ENCODE measurements at regions not wholly inside any gene's neighbourhood (a gene's known extent, or its start where the extent isn't known, plus 50 kb on each side); places are given as distances from the start of the nearest gene placed in this dataset.

GRCh38 chr7:36014961-36015360 lies 138.1 kb upstream of the EEPD1 start:
- intact Hi-C loops (cut with micrococcal nuclease; ENCODE audit: unreplicated experiment): no loop called here
- POLR2A ChIA-PET: no interaction called here

GRCh38 chr7:36015733-36016132 lies 137.3 kb upstream of the EEPD1 start:
- Histone ChIP-seq H3K9me3 (no peaks in the 10 kb centered on the region), H3K4me3 (ENCODE audit: low read depth, low read length) (no peak overlapping the region), H3K27me3 (replicated peaks; ENCODE audit: control insufficient read depth, insufficient read depth, low read length) (no peaks in the 10 kb centered on the region), H3K36me3 (ENCODE audit: control insufficient read depth, insufficient read depth, low read length) (no peaks in the 10 kb centered on the region), H3K4me1 (no peaks in the 10 kb centered on the region)
- Mint-ChIP-seq H3K4me3 (ENCODE audit: unreplicated experiment) (no peak overlapping the region), H3K27ac (ENCODE audit: unreplicated experiment) (no peak overlapping the region), H3K36me3 (ENCODE audit: insufficient read depth, unreplicated experiment) (no peaks in the 10 kb centered on the region), H3K9me3 (ENCODE audit: unreplicated experiment) (no peaks in the 10 kb centered on the region), H3K27me3 (ENCODE audit: insufficient read depth, unreplicated experiment) (peaks cover 8% of the 10 kb centered on the region), H3K4me1 (ENCODE audit: low read depth, unreplicated experiment) (no peaks in the 10 kb centered on the region)
- ChIA-PET CTCF (no interaction called here), POLR2A (no interaction called here)
- DNase-seq: no peak
- no peak for TF ChIP-seq CTCF (IDR thresholded peaks at IDR 0.05; ENCODE audit: insufficient read depth in 1 of 2, low read depth in 1 of 2, low read length in 1 of 2, severe bottlenecking in 1 of 2, unreplicated experiment in 1 of 2)
- intact Hi-C loops (cut with micrococcal nuclease; ENCODE audit: unreplicated experiment): no loop called here
- BruUV-seq (replicated peaks): no TSS peak

More at GRCh38 chr7:36014961-36015360, 138.1 kb upstream of the EEPD1 start:
- Mint-ChIP-seq H3K4me3 (ENCODE audit: unreplicated experiment) (no peak overlapping the region), H3K4me1 (ENCODE audit: low read depth, unreplicated experiment) (no peaks in the 10 kb centered on the region), H3K27ac (ENCODE audit: unreplicated experiment) (no peak overlapping the region), H3K9me3 (ENCODE audit: unreplicated experiment) (no peaks in the 10 kb centered on the region), H3K27me3 (ENCODE audit: insufficient read depth, unreplicated experiment) (peaks cover 8% of the 10 kb centered on the region), H3K36me3 (ENCODE audit: insufficient read depth, unreplicated experiment) (no peaks in the 10 kb centered on the region)
- Histone ChIP-seq H3K36me3 (ENCODE audit: control insufficient read depth, insufficient read depth, low read length) (no peaks in the 10 kb centered on the region), H3K9me3 (no peaks in the 10 kb centered on the region), H3K27me3 (replicated peaks; ENCODE audit: control insufficient read depth, insufficient read depth, low read length) (no peaks in the 10 kb centered on the region), H3K4me3 (ENCODE audit: low read depth, low read length) (no peak overlapping the region), H3K4me1 (no peaks in the 10 kb centered on the region)
- no peak for TF ChIP-seq CTCF (IDR thresholded peaks at IDR 0.05; ENCODE audit: insufficient read depth in 1 of 2, low read depth in 1 of 2, low read length in 1 of 2, severe bottlenecking in 1 of 2, unreplicated experiment in 1 of 2)
- CTCF ChIA-PET: no interaction called here
- no TSS peak for BruUV-seq (replicated peaks)
- DNase-seq: no peak

GRCh38 chr7:36016648-36017047 lies 136.4 kb upstream of the EEPD1 start:
- no peaks in the 10 kb centered on the region for H3K27me3 ChIP-seq (replicated peaks; ENCODE audit: control insufficient read depth, insufficient read depth, low read length)
- no peaks in the 10 kb centered on the region for H3K4me1 Mint-ChIP-seq (ENCODE audit: low read depth, unreplicated experiment)
- H3K36me3 ChIP-seq (ENCODE audit: control insufficient read depth, insufficient read depth, low read length): no peaks in the 10 kb centered on the region
- no peak for TF ChIP-seq CTCF (IDR thresholded peaks at IDR 0.05; ENCODE audit: insufficient read depth in 1 of 2, low read depth in 1 of 2, low read length in 1 of 2, severe bottlenecking in 1 of 2, unreplicated experiment in 1 of 2)
- ChIA-PET POLR2A (no interaction called here), CTCF (no interaction called here)
- no peak for DNase-seq
- no TSS peak for BruUV-seq (replicated peaks)
- intact Hi-C loops (cut with micrococcal nuclease; ENCODE audit: unreplicated experiment): no loop called here
- peaks cover 8% of the 10 kb centered on the region for H3K27me3 Mint-ChIP-seq (ENCODE audit: insufficient read depth, unreplicated experiment)
- no peaks in the 10 kb centered on the region for H3K4me1 ChIP-seq
- H3K9me3 Mint-ChIP-seq (ENCODE audit: unreplicated experiment): no peaks in the 10 kb centered on the region
- no peak overlapping the region for H3K27ac Mint-ChIP-seq (ENCODE audit: unreplicated experiment)
- no peaks in the 10 kb centered on the region for H3K9me3 ChIP-seq
- no peak overlapping the region for H3K4me3 ChIP-seq (ENCODE audit: low read depth, low read length)
- no peaks in the 10 kb centered on the region for H3K36me3 Mint-ChIP-seq (ENCODE audit: insufficient read depth, unreplicated experiment)
- no peak overlapping the region for H3K4me3 Mint-ChIP-seq (ENCODE audit: unreplicated experiment)
